Activated CD4-positive, alpha-beta T cell treated with anti-CD3 and anti-CD28 coated beads for 36 hours (primary cell): ENCODE measurements at regions not wholly inside any gene's neighbourhood (a gene's known extent, or its start where the extent isn't known, plus 50 kb on each side); places are given as distances from the start of the nearest gene placed in this dataset.

Experiments used
- ATAC-seq: fragments of 200-7000 bp; cut with Tn5 transposase; one replicate; pipeline ENCODE4 v1.10.0; 2021; ENCODE audit warnings: mild to moderate bottlenecking, moderate library complexity
- CTCF ChIA-PET: fragments of 350-600 bp; sonication (Branson Sonifier 250); formaldehyde crosslinking; loops from one replicate; lab custom pipeline; 2021; ENCODE audit warnings: antibody characterized with exemption; lab: Charles Lee
- POLR2A ChIA-PET: fragments of 350-600 bp; sonication (Branson Sonifier 250); formaldehyde crosslinking; loops from one replicate; lab custom pipeline; 2021; ENCODE audit warnings: antibody characterized with exemption, inconsistent platforms; lab: Charles Lee
- DNase-seq: peaks from one replicate; pipeline ENCODE4 v3.0.0-alpha.2; 2020
- H3K27ac Mint-ChIP-seq: one replicate; pipeline ENCODE4 v1.8.0; 2021; ENCODE audit warnings: mixed read lengths
- H3K27me3 Mint-ChIP-seq: one replicate; pipeline ENCODE4 v1.8.0; 2021; ENCODE audit warnings: mixed read lengths
- H3K36me3 Mint-ChIP-seq: one replicate; pipeline ENCODE4 v1.8.0; 2021; ENCODE audit warnings: low read depth, mixed read lengths
- H3K4me1 Mint-ChIP-seq: one replicate; pipeline ENCODE4 v1.8.0; 2021; ENCODE audit warnings: mixed read lengths
- H3K4me3 Mint-ChIP-seq: one replicate; pipeline ENCODE4 v1.8.0; 2021; ENCODE audit warnings: mild to moderate bottlenecking, moderate library complexity, mixed read lengths
- H3K9me3 Mint-ChIP-seq: one replicate; pipeline ENCODE4 v1.8.0; 2021; ENCODE audit warnings: low read depth, mixed read lengths
- intact Hi-C, 2 experiments: fragments of 100-400 bp; cut with DNase I in 1 of 2; cut with micrococcal nuclease in 1 of 2; formaldehyde crosslinking; loops; one replicate each; pipeline versions ENCODE4 v1.14.2 to v1.15.1; 2022 to 2024; cut with DNase I, micrococcal nuclease

- no peak for ATAC-seq
- DNase-seq: no peak
- intact Hi-C loops: no loop called here
- ChIA-PET POLR2A (no interaction called here), CTCF (no interaction called here)
- Mint-ChIP-seq H3K27me3 (no peaks in the 10 kb centered on the region), H3K4me3 (no peak overlapping the region), H3K36me3 (no peaks in the 10 kb centered on the region), H3K27ac (no peak overlapping the region), H3K4me1 (no peaks in the 10 kb centered on the region), H3K9me3 (peaks cover 19% of the 10 kb centered on the region)
Measured at GRCh38 chr10:37632641-37633040, 224.8 kb downstream of the ZNF248 start.

GRCh38 chr10:37623506-37623905 is 233.9 kb downstream of the ZNF248 start:
- no peaks in the 10 kb centered on the region for H3K27me3 Mint-ChIP-seq
- H3K27ac Mint-ChIP-seq: no peak overlapping the region
- ATAC-seq (no peak), DNase-seq (no peak)
- ChIA-PET POLR2A (no interaction called here), CTCF (no interaction called here)
- intact Hi-C loops: no loop called here
- no peaks in the 10 kb centered on the region for H3K4me1 Mint-ChIP-seq
- H3K9me3 Mint-ChIP-seq: peaks cover 22% of the 10 kb centered on the region
- H3K4me3 Mint-ChIP-seq: no peak overlapping the region
- H3K36me3 Mint-ChIP-seq: no peaks in the 10 kb centered on the region

GRCh38 chr10:37619336-37619735 is 238.1 kb downstream of the ZNF248 start:
- H3K9me3 Mint-ChIP-seq: peaks cover 19% of the 10 kb centered on the region
- CTCF ChIA-PET: no interaction called here

GRCh38 chr10:37588299-37588698 is 269.1 kb downstream of the ZNF248 start:
- DNase-seq (no peak), ATAC-seq (no peak)
- CTCF ChIA-PET: no interaction called here
- no peaks in the 10 kb centered on the region for H3K4me1 Mint-ChIP-seq
- no peak overlapping the region for H3K4me3 Mint-ChIP-seq
- H3K27ac Mint-ChIP-seq: no peak overlapping the region
- POLR2A ChIA-PET: no interaction called here
- H3K36me3 Mint-ChIP-seq: no peaks in the 10 kb centered on the region
- H3K9me3 Mint-ChIP-seq: peaks cover 26% of the 10 kb centered on the region
- no peaks in the 10 kb centered on the region for H3K27me3 Mint-ChIP-seq
- intact Hi-C loops: no loop called here

More at GRCh38 chr10:37619336-37619735, 238.1 kb downstream of the ZNF248 start:
- POLR2A ChIA-PET: no interaction called here
- DNase-seq (no peak), ATAC-seq (no peak)
- Mint-ChIP-seq H3K27ac (no peak overlapping the region), H3K4me3 (no peak overlapping the region), H3K27me3 (no peaks in the 10 kb centered on the region), H3K36me3 (no peaks in the 10 kb centered on the region), H3K4me1 (no peaks in the 10 kb centered on the region)
- intact Hi-C loops: no loop called here

GRCh38 chr10:37584643-37585042 is 272.8 kb downstream of the ZNF248 start:
- Mint-ChIP-seq H3K4me1 (no peaks in the 10 kb centered on the region), H3K27ac (no peak overlapping the region), H3K36me3 (no peaks in the 10 kb centered on the region), H3K9me3 (peaks cover 24% of the 10 kb centered on the region), H3K27me3 (no peaks in the 10 kb centered on the region), H3K4me3 (no peak overlapping the region)
- ChIA-PET POLR2A (no interaction called here), CTCF (no interaction called here)
- no peak for ATAC-seq
- intact Hi-C loops: no loop called here
- no peak for DNase-seq

GRCh38 chr10:37582237-37582636 is 275.2 kb downstream of the ZNF248 start:
- ChIA-PET CTCF (no interaction called here), POLR2A (no interaction called here)

GRCh38 chr10:37576154-37576553 is 281.3 kb downstream of the ZNF248 start:
- intact Hi-C loops: no loop called here
- ChIA-PET POLR2A (no interaction called here), CTCF (no interaction called here)
- no peak overlapping the region for H3K27ac Mint-ChIP-seq
- peaks cover 17% of the 10 kb centered on the region for H3K9me3 Mint-ChIP-seq
- H3K4me1 Mint-ChIP-seq: no peaks in the 10 kb centered on the region
- H3K27me3 Mint-ChIP-seq: no peaks in the 10 kb centered on the region
- ATAC-seq (no peak), DNase-seq (no peak)
- no peak overlapping the region for H3K4me3 Mint-ChIP-seq
- H3K36me3 Mint-ChIP-seq: peaks cover 2% of the 10 kb centered on the region

More at GRCh38 chr10:37582237-37582636, 275.2 kb downstream of the ZNF248 start:
- Mint-ChIP-seq H3K4me3 (no peak overlapping the region), H3K9me3 (peaks cover 14% of the 10 kb centered on the region), H3K4me1 (no peaks in the 10 kb centered on the region), H3K27ac (no peak overlapping the region), H3K36me3 (no peaks in the 10 kb centered on the region), H3K27me3 (no peaks in the 10 kb centered on the region)
- ATAC-seq (no peak), DNase-seq (no peak)
- intact Hi-C loops: no loop called here

GRCh38 chr10:37572206-37572605 is 285.2 kb downstream of the ZNF248 start:
- no peak overlapping the region for H3K27ac Mint-ChIP-seq
- no peak for DNase-seq
- no peaks in the 10 kb centered on the region for H3K27me3 Mint-ChIP-seq
- H3K4me3 Mint-ChIP-seq: no peak overlapping the region
- peaks cover 2% of the 10 kb centered on the region for H3K36me3 Mint-ChIP-seq
- H3K9me3 Mint-ChIP-seq: peaks cover 18% of the 10 kb centered on the region
- ChIA-PET CTCF (no interaction called here), POLR2A (no interaction called here)
- intact Hi-C loops: no loop called here
- ATAC-seq: no peak
- H3K4me1 Mint-ChIP-seq: no peaks in the 10 kb centered on the region

GRCh38 chr10:37566332-37566731 is 291.1 kb downstream of the ZNF248 start:
- Mint-ChIP-seq H3K36me3 (no peaks in the 10 kb centered on the region), H3K27me3 (no peaks in the 10 kb centered on the region), H3K27ac (no peak overlapping the region), H3K4me1 (no peaks in the 10 kb centered on the region), H3K4me3 (no peak overlapping the region), H3K9me3 (peaks cover 10% of the 10 kb centered on the region)
- ATAC-seq (no peak), DNase-seq (no peak)
- intact Hi-C loops: no loop called here
- CTCF ChIA-PET: no interaction called here
- POLR2A ChIA-PET: no interaction called here

GRCh38 chr10:37563715-37564108 is 293.7 kb downstream of the ZNF248 start:
- intact Hi-C loops: no loop called here
- Mint-ChIP-seq H3K4me3 (no peak overlapping the region), H3K36me3 (no peaks in the 10 kb centered on the region), H3K9me3 (peaks cover 18% of the 10 kb centered on the region), H3K27ac (no peak overlapping the region), H3K4me1 (no peaks in the 10 kb centered on the region), H3K27me3 (no peaks in the 10 kb centered on the region)
- ATAC-seq: no peak
- ChIA-PET POLR2A (no interaction called here), CTCF (no interaction called here)
- no peak for DNase-seq

- DNase-seq (no peak), ATAC-seq (no peak)
- peaks cover 17% of the 10 kb centered on the region for H3K9me3 Mint-ChIP-seq
- no peak overlapping the region for H3K4me3 Mint-ChIP-seq
- H3K36me3 Mint-ChIP-seq: no peaks in the 10 kb centered on the region
- ChIA-PET CTCF (no interaction called here), POLR2A (no interaction called here)
- H3K27ac Mint-ChIP-seq: no peak overlapping the region
- no peaks in the 10 kb centered on the region for H3K4me1 Mint-ChIP-seq
- no peaks in the 10 kb centered on the region for H3K27me3 Mint-ChIP-seq
- intact Hi-C loops: no loop called here
Measured at GRCh38 chr10:37563107-37563714, 294.2 kb downstream of the ZNF248 start.

- no peak for ATAC-seq
- ChIA-PET POLR2A (no interaction called here), CTCF (no interaction called here)
- Mint-ChIP-seq H3K36me3 (peaks cover 3% of the 10 kb centered on the region), H3K27me3 (no peaks in the 10 kb centered on the region), H3K27ac (no peak overlapping the region), H3K4me1 (no peaks in the 10 kb centered on the region), H3K9me3 (peaks cover 9% of the 10 kb centered on the region), H3K4me3 (no peak overlapping the region)
- intact Hi-C loops: no loop called here
- DNase-seq: no peak
Measured at GRCh38 chr10:37552881-37553280, 304.5 kb downstream of the ZNF248 start.

- H3K27ac Mint-ChIP-seq: no peak overlapping the region
- H3K27me3 Mint-ChIP-seq: no peaks in the 10 kb centered on the region
- peaks cover 3% of the 10 kb centered on the region for H3K36me3 Mint-ChIP-seq
- H3K4me1 Mint-ChIP-seq: no peaks in the 10 kb centered on the region
- peaks cover 5% of the 10 kb centered on the region for H3K9me3 Mint-ChIP-seq
- DNase-seq (no peak), ATAC-seq (no peak)
- ChIA-PET POLR2A (no interaction called here), CTCF (no interaction called here)
- intact Hi-C loops: no loop called here
- no peak overlapping the region for H3K4me3 Mint-ChIP-seq
Measured at GRCh38 chr10:37549054-37549453, 308.4 kb downstream of the ZNF248 start.
